Transverse colon (tissue), 4 donors: ENCODE measurements at regions not wholly inside any gene's neighbourhood (a gene's known extent, or its start where the extent isn't known, plus 50 kb on each side); places are given as distances from the start of the nearest gene placed in this dataset.

ENCODE experiments used
- POLR2AphosphoS5 ChIP-seq, 3 donors: sonication (generic); formaldehyde crosslinking; IDR thresholded peaks; one replicate each; pipeline ENCODE4 v1.6.1; 2016; ENCODE audit warnings: antibody characterized with exemption in 3 of 3
- TF ChIP-seq, protein P1 (sequence below), 5 experiments: fragments of 200-600 bp in 3 of 5; fragments of 450-650 bp in 2 of 5; sonication (generic) in 3 of 5; IDR thresholded peaks; 1 replicate in 2 of 5; 2 replicates in 3 of 5; pipeline ENCODE4 v1.5.1; 2016 to 2017; ENCODE audit warnings: antibody characterized with exemption in 5 of 5, inconsistent platforms in 3 of 5, mild to moderate bottlenecking in 2 of 5, moderate library complexity in 1 of 5

DNA sequence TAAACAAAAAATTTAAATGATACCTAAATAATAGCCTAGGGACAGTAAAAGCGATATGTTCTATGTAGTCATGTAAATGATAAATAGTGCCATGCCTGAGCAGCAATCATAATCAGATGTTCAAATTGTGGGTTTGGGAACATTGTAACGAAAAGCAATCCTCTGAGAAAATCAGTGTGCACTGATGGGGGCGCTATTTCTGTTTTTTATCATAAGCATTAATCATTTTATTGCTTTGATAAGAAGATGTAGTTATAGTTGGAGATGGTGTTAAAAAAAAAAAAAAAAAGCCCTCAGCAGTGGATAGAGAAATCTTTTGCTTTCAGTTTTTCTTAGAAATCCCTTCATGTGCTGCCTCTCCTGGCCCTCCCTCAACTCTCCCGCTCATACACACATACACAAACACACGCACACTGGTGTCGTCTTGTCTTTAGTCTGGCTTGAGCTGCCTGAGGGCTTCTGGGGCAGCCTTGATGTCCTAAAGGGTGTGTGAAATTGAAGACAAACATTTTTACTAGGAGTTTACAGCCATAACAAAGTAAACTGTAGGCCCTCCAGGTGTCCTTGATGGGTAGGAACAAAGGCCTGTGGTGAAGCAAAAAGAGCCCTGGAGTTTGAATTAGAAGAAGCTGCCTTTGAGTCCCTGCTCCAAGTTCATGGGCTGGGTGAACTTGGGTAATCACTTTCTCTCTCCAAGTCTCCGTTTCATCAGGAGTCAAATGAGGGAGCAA is 428.1 kb downstream of the SOX2 start:
- TF ChIP-seq POLR2AphosphoS5 (IDR thresholded peaks at IDR 0.05): no peak
- TF ChIP-seq, protein P1, sequence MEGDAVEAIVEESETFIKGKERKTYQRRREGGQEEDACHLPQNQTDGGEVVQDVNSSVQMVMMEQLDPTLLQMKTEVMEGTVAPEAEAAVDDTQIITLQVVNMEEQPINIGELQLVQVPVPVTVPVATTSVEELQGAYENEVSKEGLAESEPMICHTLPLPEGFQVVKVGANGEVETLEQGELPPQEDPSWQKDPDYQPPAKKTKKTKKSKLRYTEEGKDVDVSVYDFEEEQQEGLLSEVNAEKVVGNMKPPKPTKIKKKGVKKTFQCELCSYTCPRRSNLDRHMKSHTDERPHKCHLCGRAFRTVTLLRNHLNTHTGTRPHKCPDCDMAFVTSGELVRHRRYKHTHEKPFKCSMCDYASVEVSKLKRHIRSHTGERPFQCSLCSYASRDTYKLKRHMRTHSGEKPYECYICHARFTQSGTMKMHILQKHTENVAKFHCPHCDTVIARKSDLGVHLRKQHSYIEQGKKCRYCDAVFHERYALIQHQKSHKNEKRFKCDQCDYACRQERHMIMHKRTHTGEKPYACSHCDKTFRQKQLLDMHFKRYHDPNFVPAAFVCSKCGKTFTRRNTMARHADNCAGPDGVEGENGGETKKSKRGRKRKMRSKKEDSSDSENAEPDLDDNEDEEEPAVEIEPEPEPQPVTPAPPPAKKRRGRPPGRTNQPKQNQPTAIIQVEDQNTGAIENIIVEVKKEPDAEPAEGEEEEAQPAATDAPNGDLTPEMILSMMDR (IDR thresholded peaks at IDR 0.05): no peak
